NCI-H1105 treated with DMSO at 0.1 percent for 48 hours (cell line): ENCODE measurements at regions not wholly inside any gene's neighbourhood (a gene's known extent, or its start where the extent isn't known, plus 50 kb on each side); places are given as distances from the start of the nearest gene placed in this dataset.

Source experiments
- DNase-seq: peaks from one replicate; lab custom pipeline; 2025; lab: John Stamatoyannopoulos, UW

GRCh38 chr5:174376056-174376455 is 330.6 kb downstream of the NSG2 start:
- DNase-seq = no peak

GRCh38 chr5:174376726-174377373 is 331.3 kb downstream of the NSG2 start:
- DNase-seq = no peak

- DNase-seq = no peak
These were observed 332.8 kb downstream of the NSG2 start for GRCh38 chr5:174378121-174378874.

GRCh38 chr5:174380311-174380710 is 334.8 kb downstream of the NSG2 start:
- no peak for DNase-seq

GRCh38 chr5:174381241-174381640 is 335.7 kb downstream of the NSG2 start:
- no peak for DNase-seq

GRCh38 chr5:174383210-174384167 is 338.0 kb downstream of the NSG2 start:
- DNase-seq = peak; percentile 53

GRCh38 chr5:174384509-174384947 is 339.0 kb downstream of the NSG2 start:
- no peak for DNase-seq

- DNase-seq = no peak
These were observed 338.1 kb upstream of the MSX2 start for GRCh38 chr5:174386306-174386705.

- DNase-seq = no peak
These were observed 337.5 kb upstream of the MSX2 start for GRCh38 chr5:174386846-174387245.

GRCh38 chr5:174387448-174387847 is 336.9 kb upstream of the MSX2 start:
- no peak for DNase-seq

GRCh38 chr5:174392892-174393291 is 331.5 kb upstream of the MSX2 start:
- no peak for DNase-seq

GRCh38 chr5:174396541-174396940 is 327.8 kb upstream of the MSX2 start:
- no peak for DNase-seq

- DNase-seq = no peak
These were observed 327.2 kb upstream of the MSX2 start for GRCh38 chr5:174397206-174397605.

GRCh38 chr5:174398171-174398570 is 326.2 kb upstream of the MSX2 start:
- DNase-seq = no peak

- no peak for DNase-seq
These were observed 325.0 kb upstream of the MSX2 start for GRCh38 chr5:174399411-174399810.

GRCh38 chr5:174400461-174400860 is 323.9 kb upstream of the MSX2 start:
- no peak for DNase-seq

- no peak for DNase-seq
These were observed 322.6 kb upstream of the MSX2 start for GRCh38 chr5:174401793-174402192.

GRCh38 chr5:174402222-174402812 is 322.1 kb upstream of the MSX2 start:
- no peak for DNase-seq

- no peak for DNase-seq
These were observed 319.5 kb upstream of the MSX2 start for GRCh38 chr5:174404848-174405247.

GRCh38 chr5:174409070-174409469 is 315.3 kb upstream of the MSX2 start:
- DNase-seq = no peak

GRCh38 chr5:174409971-174410370 is 314.4 kb upstream of the MSX2 start:
- no peak for DNase-seq
